NCI-H748 (cell line): ENCODE measurements at regions not wholly inside any gene's neighbourhood (a gene's known extent, or its start where the extent isn't known, plus 50 kb on each side); places are given as distances from the start of the nearest gene placed in this dataset.
A peak's percentile ranks its signal among the peaks of the same experiment; 100 is the strongest.
"Not testable (repeated sequence)": the region's sequence is repeated elsewhere in the genome, so short reads cannot be mapped to it uniquely, and the experiment has no call there.

Source experiments
- DNase-seq: peaks from one replicate; lab custom pipeline; 2025; ENCODE audit not compliant: unreplicated experiment; lab: John Stamatoyannopoulos, UW

- DNase-seq = no peak
These were observed 83.9 kb upstream of the SIPA1L2 start for GRCh38 chr1:232713785-232714184.

DNA sequence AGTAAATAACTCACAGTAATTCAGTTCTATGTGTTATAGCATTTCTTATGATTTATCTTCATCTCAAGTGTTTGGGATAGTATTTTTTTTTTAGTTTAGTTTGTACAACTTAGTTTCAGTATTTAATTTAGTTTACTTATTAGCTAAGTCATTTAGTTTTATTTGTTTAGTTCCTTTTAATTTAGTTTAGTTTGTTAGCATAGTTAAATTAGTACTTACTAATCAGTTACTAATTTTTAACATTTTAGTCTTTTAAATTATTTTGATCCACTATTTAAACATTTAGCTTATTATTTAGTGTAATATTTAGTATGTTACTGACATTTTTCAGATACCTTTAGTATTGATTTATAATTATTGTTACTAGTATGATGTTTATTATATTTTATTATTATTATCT, 85.2 kb upstream of the SIPA1L2 start:
- DNase-seq = no peak

DNA sequence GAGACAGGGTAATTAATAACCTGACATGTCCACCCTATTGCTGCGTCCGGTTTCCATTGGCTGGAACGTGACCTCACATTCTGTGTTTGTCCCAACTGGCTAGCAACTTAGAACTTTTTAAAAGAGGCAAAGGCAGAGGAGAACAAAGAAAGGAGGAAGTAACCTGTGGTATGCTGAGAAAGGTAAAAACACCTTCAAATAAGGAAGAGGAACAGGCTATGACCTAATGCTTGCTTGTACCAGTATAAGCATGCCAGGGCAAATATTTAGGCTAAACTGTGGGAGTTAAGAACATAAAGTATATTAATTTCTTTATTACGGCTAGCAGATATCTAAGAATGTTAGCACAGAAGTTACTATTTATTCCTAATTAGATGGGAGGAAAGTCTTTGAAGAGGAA, 87.3 kb upstream of the MAP10 start:
- DNase-seq = not testable (repeated sequence)

DNA sequence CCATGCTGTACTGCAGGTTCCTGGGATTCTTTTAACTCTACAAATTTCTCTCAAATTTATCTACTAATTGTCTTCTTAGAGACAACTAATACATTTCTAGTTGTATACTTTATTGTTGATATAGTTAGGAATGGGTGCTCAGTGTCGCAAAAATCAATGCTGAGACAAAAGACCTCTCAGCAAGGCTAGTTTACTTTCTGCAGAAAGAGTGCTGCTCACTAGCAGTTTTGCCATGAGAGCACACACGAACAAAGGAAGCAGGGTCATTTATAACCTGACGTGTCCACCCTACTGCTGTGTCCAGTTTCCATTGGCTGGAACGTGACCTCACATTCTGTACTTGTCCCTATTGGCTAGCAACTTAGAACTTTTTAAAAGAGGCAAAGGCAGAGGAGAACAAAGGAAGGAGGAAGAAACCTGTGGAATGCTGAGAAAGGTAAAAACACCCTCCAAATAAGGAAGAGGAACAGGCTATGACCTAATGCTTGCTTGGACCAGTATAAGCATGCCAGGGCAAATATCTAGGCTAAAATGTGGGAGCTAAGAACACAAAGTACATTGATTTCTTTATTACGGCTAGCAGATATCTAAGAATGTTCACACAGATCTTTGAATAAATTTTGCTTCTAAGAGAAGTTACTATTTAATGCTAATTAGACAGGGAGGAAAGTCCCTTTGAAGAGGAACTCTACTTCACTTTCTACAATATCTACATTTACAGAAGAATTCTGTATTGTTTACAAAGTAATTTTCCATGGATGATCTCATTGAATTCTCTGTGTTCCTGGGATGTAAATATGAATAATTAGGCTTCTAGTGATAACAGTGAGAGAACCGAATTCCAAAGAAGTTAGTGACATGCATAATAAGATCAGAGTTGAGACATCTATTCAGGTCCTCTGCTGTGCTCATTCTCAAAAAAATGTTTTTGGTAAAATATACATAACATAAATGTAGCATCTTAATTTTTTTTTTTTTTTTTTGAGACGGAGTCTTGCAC, 86.0 kb upstream of the MAP10 start:
- DNase-seq = no peak

- no peak for DNase-seq
These were observed 82.6 kb upstream of the MAP10 start for GRCh38 chr1:232722626-232723025.

GRCh38 chr1:232725305-232726047, 79.7 kb upstream of the MAP10 start:
- DNase-seq = no peak

DNA sequence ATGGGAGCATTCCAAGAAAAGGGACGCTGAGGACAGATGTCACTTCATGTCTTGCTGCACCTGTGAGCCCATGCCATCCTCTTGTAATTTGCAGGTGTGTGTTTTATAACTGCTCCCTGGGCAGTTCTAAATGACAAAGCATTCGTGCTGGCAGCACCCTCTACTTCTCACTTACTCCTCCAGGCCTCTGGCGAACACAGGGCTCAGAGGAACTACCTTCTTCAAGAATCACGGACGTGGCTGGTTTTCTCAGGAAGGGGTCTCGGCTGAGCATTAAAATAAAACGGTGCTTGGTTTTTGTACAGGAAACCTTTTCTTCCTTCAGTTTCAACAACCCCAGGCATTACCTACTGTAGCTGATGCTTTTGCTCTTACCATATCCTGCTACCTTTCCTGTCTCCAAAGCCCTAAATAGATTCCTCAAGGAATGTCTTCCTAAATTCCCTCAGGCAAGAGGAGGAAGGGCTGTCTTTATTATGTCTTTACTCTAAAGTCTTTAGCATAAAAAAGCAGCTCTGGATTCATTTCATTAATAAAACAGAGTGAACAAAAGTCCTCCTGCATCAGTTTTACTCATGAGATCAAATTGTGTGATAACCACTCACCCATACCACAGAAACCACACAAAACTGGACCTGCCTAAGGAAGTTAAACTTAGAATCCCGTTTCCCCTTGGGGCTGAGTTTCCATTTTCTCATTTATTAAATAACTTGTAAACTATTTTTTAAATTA, 79.0 kb upstream of the MAP10 start:
- DNase-seq = no peak

GRCh38 chr1:232728507-232729263, 76.5 kb upstream of the MAP10 start:
- no peak for DNase-seq

DNA sequence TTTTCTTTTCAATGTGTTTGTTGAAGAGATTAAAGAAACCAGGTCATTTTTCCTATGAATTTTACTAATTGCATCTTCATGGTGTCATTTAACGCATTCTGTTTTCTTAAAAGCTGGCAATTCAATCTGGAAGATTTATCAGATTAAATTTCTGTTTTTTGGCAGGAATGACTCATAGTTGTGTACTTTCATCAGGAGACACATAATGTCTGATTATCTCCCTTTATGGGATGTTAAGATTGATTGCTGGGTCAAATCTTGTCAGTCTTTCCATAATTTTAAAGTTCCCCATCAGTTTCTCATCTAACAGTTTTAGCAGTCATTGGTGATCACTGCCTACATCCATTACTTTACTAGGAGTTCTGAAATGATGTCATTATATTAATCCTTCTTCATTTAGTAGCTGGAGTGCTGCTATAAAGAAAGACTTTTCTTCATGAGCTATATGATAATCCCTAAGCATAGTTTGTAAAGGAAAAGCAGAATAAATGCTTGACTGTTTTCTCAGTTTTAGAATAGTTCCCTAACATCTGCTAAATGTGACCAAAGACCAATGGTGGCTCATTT, 72.8 kb upstream of the MAP10 start:
- DNase-seq = no peak

- no peak for DNase-seq
These were observed 67.3 kb upstream of the MAP10 start for GRCh38 chr1:232737917-232738316.

- DNase-seq = no peak
These were observed 61.2 kb upstream of the MAP10 start for GRCh38 chr1:232743999-232744398.

DNA sequence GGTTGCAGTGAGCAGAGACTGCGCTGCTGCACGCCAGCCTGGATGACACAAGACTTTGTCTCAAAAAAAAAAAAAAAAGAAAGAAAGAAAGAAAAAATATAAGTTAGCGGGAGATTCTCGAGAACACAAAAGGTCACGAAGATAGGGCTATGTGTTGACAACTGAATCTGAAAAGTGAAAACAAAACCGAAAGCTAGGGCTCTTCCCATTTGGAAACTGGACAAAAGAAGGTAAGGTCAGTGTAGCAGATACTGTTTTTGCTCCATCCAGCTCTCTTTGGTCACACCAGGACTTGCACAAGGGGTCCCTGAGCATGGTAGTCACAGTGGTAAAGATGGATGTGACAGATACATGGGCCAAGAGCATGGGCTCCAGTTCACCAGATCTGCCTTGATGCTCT, 60.4 kb upstream of the MAP10 start:
- DNase-seq = no peak

GRCh38 chr1:232745698-232746097, 59.5 kb upstream of the MAP10 start:
- DNase-seq = not testable (repeated sequence)

DNA sequence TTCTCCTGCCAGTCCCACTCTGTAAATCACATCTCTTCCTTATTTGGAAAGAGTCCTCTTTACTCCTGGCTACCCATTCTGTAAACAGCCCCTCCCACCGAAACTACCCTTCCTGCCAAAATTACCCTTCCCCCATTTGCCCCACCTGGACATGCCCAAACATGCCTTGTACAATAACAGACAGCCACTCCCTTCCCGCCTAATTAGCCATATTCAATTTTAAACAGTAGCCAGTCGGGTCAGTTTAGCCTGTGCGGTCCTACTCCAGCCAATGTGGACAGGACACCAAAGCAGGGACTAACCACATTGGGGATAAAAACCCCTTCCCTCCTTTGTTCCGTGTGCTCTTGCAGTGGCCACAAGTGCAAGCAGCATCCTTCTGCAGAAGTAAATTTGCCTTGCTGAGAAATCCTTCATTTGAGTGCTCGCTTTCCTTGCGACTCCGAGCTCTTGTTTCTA, 56.3 kb upstream of the MAP10 start:
- DNase-seq = peak; percentile 20

GRCh38 chr1:232751393-232752140, 53.6 kb upstream of the MAP10 start:
- DNase-seq = no peak

DNA sequence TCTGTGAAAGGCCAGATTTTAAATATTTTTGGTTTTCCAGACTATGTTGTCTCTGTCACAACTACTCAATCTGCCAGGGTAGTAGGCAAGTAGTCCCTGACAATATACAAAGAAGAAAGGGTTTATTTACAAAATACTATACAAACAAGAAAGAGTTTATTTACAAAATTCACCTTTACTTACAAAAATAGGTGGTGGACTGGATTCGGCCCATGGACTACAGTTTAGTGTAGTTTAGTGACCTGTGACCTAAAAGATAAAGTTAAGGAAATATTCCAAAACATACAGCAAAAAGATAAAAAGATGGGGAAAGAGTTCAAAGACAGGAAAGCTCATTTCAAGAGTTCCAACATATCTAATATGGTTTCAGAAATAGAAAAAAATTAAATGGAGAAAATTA, 52.9 kb upstream of the MAP10 start:
- no peak for DNase-seq

DNA sequence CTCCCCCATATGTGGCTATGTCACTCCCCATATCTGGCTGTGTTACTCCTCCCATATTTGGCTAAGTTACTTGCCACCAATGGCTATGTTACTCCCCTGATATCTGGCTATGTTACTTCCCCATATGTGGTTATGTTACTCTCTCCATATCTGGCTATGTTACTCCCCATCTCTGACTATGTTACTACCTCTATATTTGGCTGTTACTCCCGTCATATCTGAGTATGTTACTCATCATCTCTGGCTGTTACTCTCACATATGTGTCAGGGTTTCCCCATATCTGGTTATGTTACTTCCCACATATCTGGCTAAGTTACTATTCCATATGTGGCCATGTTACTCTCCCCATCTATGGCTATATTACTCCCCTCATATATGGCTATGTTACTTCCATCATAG, 50.3 kb upstream of the MAP10 start:
- no peak for DNase-seq
